MM.1S (cell line): ENCODE measurements at regions not wholly inside any gene's neighbourhood (a gene's known extent, or its start where the extent isn't known, plus 50 kb on each side); places are given as distances from the start of the nearest gene placed in this dataset.
"Not testable (repeated sequence)": the region's sequence is repeated elsewhere in the genome, so short reads cannot be mapped to it uniquely, and the experiment has no call there.

Experiments
- DNase-seq: peaks from one replicate; pipeline ENCODE4 v3.0.0-alpha.2; 2015
- H2AFZ ChIP-seq: fragments of 300-600 bp; sonication (generic); 2 replicates; pipeline ENCODE4 v1.6.0; 2016; ENCODE audit warnings: antibody characterized with exemption, low read length
- H3F3A ChIP-seq: fragments of 300-600 bp; sonication (generic); 2 replicates; pipeline ENCODE4 v1.6.1; 2016; ENCODE audit warnings: mild to moderate bottlenecking, antibody characterized with exemption, low read length, moderate library complexity, mixed read lengths; ENCODE audit not compliant: insufficient read depth
- H3K27ac ChIP-seq: fragments of 300-600 bp; sonication (generic); 2 replicates; pipeline ENCODE4 v1.5.1; 2016; ENCODE audit warnings: mild to moderate bottlenecking, low read length
- H3K27me3 ChIP-seq: fragments of 300-600 bp; sonication (generic); replicated peaks from 2 replicates; pipeline ENCODE4 v1.6.0; 2016; ENCODE audit warnings: low read length; ENCODE audit not compliant: insufficient read depth
- H3K36me3 ChIP-seq: fragments of 300-600 bp; sonication (generic); replicated peaks from 2 replicates; pipeline ENCODE4 v1.6.1; 2016; ENCODE audit warnings: mild to moderate bottlenecking, low read length, mixed read lengths; ENCODE audit not compliant: insufficient read depth
- H3K4me1 ChIP-seq: fragments of 300-600 bp; sonication (generic); 2 replicates; pipeline ENCODE4 v1.6.1; 2016; ENCODE audit warnings: low read length, mixed read lengths
- H3K4me2 ChIP-seq: fragments of 300-600 bp; sonication (generic); 2 replicates; pipeline ENCODE4 v1.6.0; 2016; ENCODE audit warnings: low read depth, low read length
- H3K4me3 ChIP-seq: fragments of 300-600 bp; sonication (generic); 2 replicates; pipeline ENCODE4 v1.5.1; 2016; ENCODE audit warnings: low read length, mixed read lengths
- H3K79me2 ChIP-seq: fragments of 300-600 bp; sonication (generic); 2 replicates; pipeline ENCODE4 v1.6.1; 2016; ENCODE audit warnings: mixed run types, low read length, mixed read lengths
- H3K9ac ChIP-seq: fragments of 300-600 bp; sonication (generic); 2 replicates; pipeline ENCODE4 v1.6.1; 2016; ENCODE audit warnings: low read length, mixed read lengths
- H3K9me2 ChIP-seq: fragments of 300-600 bp; sonication (generic); replicated peaks from 2 replicates; pipeline ENCODE4 v1.6.1; 2016; ENCODE audit warnings: mild to moderate bottlenecking, low read length, mixed read lengths; ENCODE audit not compliant: insufficient read depth
- H3K9me3 ChIP-seq: fragments of 300-600 bp; sonication (generic); replicated peaks from 2 replicates; pipeline ENCODE4 v1.6.1; 2016; ENCODE audit warnings: mild to moderate bottlenecking, low read length, mixed read lengths; ENCODE audit not compliant: insufficient read depth
- H4K20me1 ChIP-seq: fragments of 300-600 bp; sonication (generic); 2 replicates; pipeline ENCODE4 v1.6.1; 2016; ENCODE audit warnings: mild to moderate bottlenecking, low read length, moderate library complexity, mixed read lengths; ENCODE audit not compliant: insufficient read depth
- EZH2 ChIP-seq: fragments of 300-600 bp; sonication (generic); optimal IDR thresholded peaks from 2 replicates; pipeline ENCODE3; 2017; ENCODE audit warnings: low read depth, mild to moderate bottlenecking, antibody characterized with exemption, low read length, mixed read lengths
- EZH2phosphoT487 ChIP-seq: fragments of 300-600 bp; sonication (generic); IDR thresholded peaks from 2 replicates; pipeline ENCODE4 v1.6.1; 2018; ENCODE audit warnings: antibody characterized with exemption, low read length
- TF ChIP-seq, protein P1 (sequence below): fragments of 300-600 bp; sonication (generic); IDR thresholded peaks from 2 replicates; pipeline ENCODE4 v1.5.1; 2016; ENCODE audit warnings: antibody characterized with exemption, low read length, mixed read lengths

DNA sequence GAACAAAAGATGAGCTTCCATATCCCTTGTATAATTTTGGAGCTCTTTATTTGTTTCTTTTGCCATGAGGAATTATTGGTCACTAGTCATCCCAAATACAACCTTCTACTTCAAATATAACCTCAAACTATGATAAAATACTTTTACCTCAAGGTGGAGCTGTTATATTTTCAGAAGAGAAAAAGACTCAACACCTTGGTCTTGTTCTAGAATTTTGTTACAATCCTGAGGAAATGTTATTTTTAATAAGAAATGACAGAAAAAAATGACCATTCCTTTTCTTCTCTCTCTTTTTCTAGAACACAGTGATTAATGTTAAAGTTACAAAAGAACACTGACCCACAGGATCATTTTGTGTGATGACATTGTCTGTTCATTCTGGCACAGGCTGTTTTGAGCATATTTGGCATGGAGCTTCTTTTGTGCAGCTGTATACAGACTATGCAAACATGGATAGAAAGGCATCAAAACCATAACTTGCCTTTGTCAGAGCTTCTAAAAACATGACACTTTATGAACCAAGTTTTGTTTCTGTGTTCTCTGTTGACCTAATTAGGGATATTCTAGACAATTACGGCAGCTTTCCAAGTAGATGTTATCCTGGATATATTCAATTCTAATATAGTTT is 159.6 kb upstream of the CTSO start:
- Histone ChIP-seq H3K9me2 (no peaks in the 10 kb centered on the region), H3K4me2 (no peak overlapping the region), H3K9ac (no peak overlapping the region), H3K27me3 (no peaks in the 10 kb centered on the region), H3K36me3 (no peaks in the 10 kb centered on the region), H3K27ac (no peak overlapping the region), H3K4me3 (no peak overlapping the region), H3K9me3 (no peaks in the 10 kb centered on the region), H3F3A (no peaks in the 10 kb centered on the region), H4K20me1 (no peaks in the 10 kb centered on the region), H2AFZ (no peak overlapping the region), H3K4me1 (no peaks in the 10 kb centered on the region), H3K79me2 (no peaks in the 10 kb centered on the region)
- peak; percentile 25 for DNase-seq
- TF ChIP-seq, protein P1, sequence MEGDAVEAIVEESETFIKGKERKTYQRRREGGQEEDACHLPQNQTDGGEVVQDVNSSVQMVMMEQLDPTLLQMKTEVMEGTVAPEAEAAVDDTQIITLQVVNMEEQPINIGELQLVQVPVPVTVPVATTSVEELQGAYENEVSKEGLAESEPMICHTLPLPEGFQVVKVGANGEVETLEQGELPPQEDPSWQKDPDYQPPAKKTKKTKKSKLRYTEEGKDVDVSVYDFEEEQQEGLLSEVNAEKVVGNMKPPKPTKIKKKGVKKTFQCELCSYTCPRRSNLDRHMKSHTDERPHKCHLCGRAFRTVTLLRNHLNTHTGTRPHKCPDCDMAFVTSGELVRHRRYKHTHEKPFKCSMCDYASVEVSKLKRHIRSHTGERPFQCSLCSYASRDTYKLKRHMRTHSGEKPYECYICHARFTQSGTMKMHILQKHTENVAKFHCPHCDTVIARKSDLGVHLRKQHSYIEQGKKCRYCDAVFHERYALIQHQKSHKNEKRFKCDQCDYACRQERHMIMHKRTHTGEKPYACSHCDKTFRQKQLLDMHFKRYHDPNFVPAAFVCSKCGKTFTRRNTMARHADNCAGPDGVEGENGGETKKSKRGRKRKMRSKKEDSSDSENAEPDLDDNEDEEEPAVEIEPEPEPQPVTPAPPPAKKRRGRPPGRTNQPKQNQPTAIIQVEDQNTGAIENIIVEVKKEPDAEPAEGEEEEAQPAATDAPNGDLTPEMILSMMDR = peak; percentile 29
- no peak for TF ChIP-seq EZH2phosphoT487

DNA sequence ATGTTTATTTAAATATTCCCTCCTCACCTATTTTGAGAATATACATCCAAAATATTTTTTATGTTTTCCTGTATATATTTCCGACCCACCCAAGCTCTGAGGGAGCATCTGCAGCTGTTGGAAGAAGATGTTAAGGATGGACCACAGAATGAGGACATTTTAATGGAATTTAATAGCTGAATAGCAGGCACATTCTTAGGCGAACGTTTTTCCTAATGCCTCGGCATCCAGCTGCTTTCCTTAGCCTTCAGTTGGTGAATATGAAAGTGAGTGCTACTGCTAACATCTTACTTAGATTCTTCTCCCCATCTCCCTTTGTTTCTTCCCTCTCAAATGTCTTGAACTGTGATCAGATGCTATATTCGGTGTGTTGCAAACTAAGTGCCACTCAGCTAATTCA is 158.0 kb upstream of the CTSO start:
- no peak overlapping the region for H3K27ac ChIP-seq
- no peaks in the 10 kb centered on the region for H4K20me1 ChIP-seq
- no peaks in the 10 kb centered on the region for H3K9me2 ChIP-seq
- no peak overlapping the region for H3K4me3 ChIP-seq
- TF ChIP-seq EZH2 (no peak), EZH2phosphoT487 (no peak)
- TF ChIP-seq, protein P1 = no peak
- H3K27me3 ChIP-seq = no peaks in the 10 kb centered on the region
- no peaks in the 10 kb centered on the region for H3F3A ChIP-seq
- no peak for DNase-seq
- H3K9ac ChIP-seq = no peak overlapping the region
- H3K79me2 ChIP-seq = no peaks in the 10 kb centered on the region
- no peaks in the 10 kb centered on the region for H3K36me3 ChIP-seq
- no peak overlapping the region for H2AFZ ChIP-seq
- H3K4me1 ChIP-seq = no peaks in the 10 kb centered on the region
- H3K9me3 ChIP-seq = no peaks in the 10 kb centered on the region
- H3K4me2 ChIP-seq = no peak overlapping the region

DNA sequence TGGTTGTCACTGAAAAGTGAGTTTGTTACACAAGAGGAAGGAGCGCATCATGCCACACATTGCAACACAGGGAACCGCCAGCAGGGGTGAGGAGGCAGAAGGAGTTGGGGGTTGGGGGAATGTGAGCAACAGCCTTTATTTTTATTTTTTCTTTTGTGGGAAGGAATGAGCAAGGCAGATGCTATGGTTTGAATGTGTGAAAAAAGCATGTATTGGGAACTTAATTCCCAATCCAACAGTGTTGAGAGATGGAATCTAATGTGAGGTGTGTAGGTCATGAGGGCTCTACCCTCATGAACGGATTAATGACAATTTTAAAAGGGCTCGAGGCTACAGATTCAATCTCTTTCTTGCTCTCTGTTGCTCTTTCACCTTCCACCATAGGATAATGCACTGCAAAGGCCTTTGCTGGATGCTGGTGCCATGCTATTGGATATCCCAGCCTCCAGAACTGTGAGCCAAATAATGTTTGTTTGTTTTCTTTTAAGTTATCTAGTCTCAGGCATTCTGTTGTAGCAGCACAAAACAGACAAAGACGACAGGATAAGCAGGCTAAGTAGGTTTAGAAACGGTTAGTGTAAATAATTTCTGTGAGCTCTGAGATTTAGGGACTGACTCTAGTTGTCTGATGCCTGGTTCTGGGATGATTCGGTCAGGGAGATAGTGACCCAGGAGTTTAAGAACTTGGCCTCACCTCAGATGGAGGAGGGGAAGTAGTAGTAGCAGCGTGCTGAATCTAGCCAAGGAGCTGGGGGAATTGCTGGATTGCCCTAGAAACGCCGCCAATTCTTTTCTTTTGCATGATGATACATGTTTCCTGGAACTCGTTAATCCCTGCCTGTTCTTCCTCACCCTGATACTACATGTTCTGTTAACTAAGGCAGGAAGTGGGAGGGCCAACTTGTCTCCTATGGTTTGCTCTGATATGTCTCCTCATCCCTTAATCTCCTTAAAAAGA is 156.6 kb upstream of the CTSO start:
- no peaks in the 10 kb centered on the region for H3K79me2 ChIP-seq
- H4K20me1 ChIP-seq = no peaks in the 10 kb centered on the region
- H3K4me2 ChIP-seq = no peak overlapping the region
- H3K27ac ChIP-seq = no peak overlapping the region
- TF ChIP-seq EZH2phosphoT487 = no peak
- TF ChIP-seq, protein P1 = no peak
- TF ChIP-seq EZH2 = no peak
- no peaks in the 10 kb centered on the region for H3K9me2 ChIP-seq
- H3K27me3 ChIP-seq = no peaks in the 10 kb centered on the region
- H3K4me1 ChIP-seq = no peaks in the 10 kb centered on the region
- H3K36me3 ChIP-seq = no peaks in the 10 kb centered on the region
- no peaks in the 10 kb centered on the region for H3K9me3 ChIP-seq
- no peak for DNase-seq
- no peak overlapping the region for H3K4me3 ChIP-seq
- no peaks in the 10 kb centered on the region for H3F3A ChIP-seq
- H2AFZ ChIP-seq = no peak overlapping the region
- H3K9ac ChIP-seq = no peak overlapping the region

DNA sequence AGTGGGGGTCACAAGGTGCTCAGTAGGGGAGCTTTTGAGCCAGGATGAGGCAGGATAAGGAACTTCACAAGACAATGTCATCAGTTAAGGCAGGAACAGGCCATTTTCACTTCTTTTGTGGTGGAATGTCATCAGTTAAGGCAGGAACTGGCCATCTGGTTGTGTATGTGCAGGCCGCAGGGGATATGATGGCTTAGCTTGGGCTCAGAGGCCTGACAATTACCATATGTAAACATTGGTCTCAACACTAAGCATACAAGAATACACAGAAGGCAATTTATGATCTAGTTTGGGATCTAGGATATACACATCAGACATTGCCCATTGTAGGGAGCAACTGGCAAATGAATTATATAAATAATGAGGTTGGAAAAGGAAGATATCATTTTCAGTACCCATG is 155.4 kb upstream of the CTSO start:
- not testable (repeated sequence) for H3F3A ChIP-seq, DNase-seq, H3K27me3 ChIP-seq, H3K79me2 ChIP-seq, H3K4me1 ChIP-seq, H3K9ac ChIP-seq, H3K4me3 ChIP-seq, H3K36me3 ChIP-seq, H3K9me2 ChIP-seq, H3K27ac ChIP-seq, H2AFZ ChIP-seq, H3K4me2 ChIP-seq, H4K20me1 ChIP-seq, H3K9me3 ChIP-seq
